ENCODE measurements at regions not wholly inside any gene's neighbourhood (a gene's known extent, or its start where the extent isn't known, plus 50 kb on each side); places are given as distances from the start of the nearest gene placed in this dataset.

GRCh38 chr3:166127969-166128368 lies 290.7 kb upstream of the BCHE start:
- H3K36me3 ChIP-seq (ENCODE audit: control insufficient read depth, insufficient read depth, low read length), result no peaks in the 10 kb centered on the region

More at GRCh38 chr3:166127969-166128368, 290.7 kb upstream of the BCHE start:
- no peak overlapping the region for H2BK120ac ChIP-seq (ENCODE audit: low read depth, low read length)
- H2BK15ac ChIP-seq (ENCODE audit: low read depth, low read length), result no peak overlapping the region
- H3K56ac ChIP-seq (ENCODE audit: extremely low read depth, insufficient read depth, low read length), result no peak overlapping the region
- H4K5ac ChIP-seq (ENCODE audit: low read depth, low read length), result no peak overlapping the region
- no CpG with 5 or more reads among the region's 1 CpG for WGBS, 2 experiments (ENCODE audit: extremely low coverage in 2 of 2, insufficient read length in 1 of 2)
- no peak overlapping the region for H4K91ac ChIP-seq (ENCODE audit: insufficient read depth, low read depth, low read length)
- intact Hi-C loops (cut with micrococcal nuclease) (no loop called here), dilution Hi-C loops (cut with HindIII; ENCODE audit: low sequenced_read_pairs, unreplicated experiment) (no loop called here), in situ Hi-C loops (cut with MboI; ENCODE audit: low sequenced_read_pairs) (no loop called here)
- DNase-seq (no peak), ATAC-seq (ENCODE audit: low read depth) (no peak)
- H2BK5ac ChIP-seq (ENCODE audit: low read depth, low read length, poor library complexity, severe bottlenecking), result no peak overlapping the region
- no peak overlapping the region for H2AK9ac ChIP-seq (replicated peaks; ENCODE audit: low read depth, low read length, poor library complexity)
- no peak overlapping the region for H3K14ac ChIP-seq (replicated peaks; ENCODE audit: low read depth, low read length)
- ChIA-PET CTCF (interaction anchor here (0.5 kb wide), 1 partner anchor 50 kb away, joined by 3 read pairs; no protein-coding TSS in a partner anchor), POLR2A (ENCODE audit: unreplicated experiment) (no interaction called here)
- H3K79me1 ChIP-seq (ENCODE audit: low read depth in 1 of 2, low read length in 2 of 2), result no peaks in the 10 kb centered on the region
- TF ChIP-seq USF2 (IDR thresholded peaks at IDR 0.05; ENCODE audit: low read depth, low read length) (no peak), RCOR1 (IDR thresholded peaks at IDR 0.05; ENCODE audit: insufficient replicate concordance, low read length) (no peak), CEBPB (IDR thresholded peaks at IDR 0.05; ENCODE audit: low read depth, low read length) (no peak), POLR2A (IDR thresholded peaks at IDR 0.05; ENCODE audit: low read depth, low read length) (no peak), CHD1 (IDR thresholded peaks at IDR 0.05; ENCODE audit: low read depth, low read length) (no peak), MAZ (IDR thresholded peaks at IDR 0.05; ENCODE audit: borderline replicate concordance, low read depth, low read length) (no peak), MXI1 (IDR thresholded peaks at IDR 0.05; ENCODE audit: borderline replicate concordance, low read depth, low read length) (no peak), RFX5 (IDR thresholded peaks at IDR 0.05; ENCODE audit: low read depth, low read length) (no peak), NFE2L2 (IDR thresholded peaks at IDR 0.05; ENCODE audit: low read depth, low read length) (no peak), FOS (IDR thresholded peaks at IDR 0.05; ENCODE audit: low read depth, low read length) (no peak), SMC3 (IDR thresholded peaks at IDR 0.05; ENCODE audit: low read depth, low read length) (no peak), MAFK (IDR thresholded peaks at IDR 0.05; ENCODE audit: low read depth, low read length) (no peak), CTCF (conservative IDR thresholded peaks at IDR 0.05; ENCODE audit: low read depth, low read length) (no peak), RAD21 (IDR thresholded peaks at IDR 0.05; ENCODE audit: low read length) (no peak), ELK1 (IDR thresholded peaks at IDR 0.05; ENCODE audit: borderline replicate concordance, low read depth, low read length) (no peak), BHLHE40 (IDR thresholded peaks at IDR 0.05; ENCODE audit: low read depth, low read length) (no peak)
- no peak overlapping the region for H3K27ac ChIP-seq (ENCODE audit: insufficient read depth, low read length)
- no peak overlapping the region for H3K4ac ChIP-seq (ENCODE audit: low read depth, low read length)
- no peaks in the 10 kb centered on the region for H3K27me3 ChIP-seq (ENCODE audit: control insufficient read depth, insufficient read depth, low read length)
- no TSS peak for BruUV-seq (replicated peaks)
- no peak overlapping the region for H3K18ac ChIP-seq (ENCODE audit: low read depth, low read length)
- no peak overlapping the region for H3K4me3 ChIP-seq (ENCODE audit: insufficient read depth, low read depth, low read length)
- no peak overlapping the region for H4K8ac ChIP-seq (ENCODE audit: low read depth in 2 of 2, low read length in 2 of 2)
- no peak overlapping the region for H2AFZ ChIP-seq (replicated peaks; ENCODE audit: low read length, poor library complexity)
- no peaks in the 10 kb centered on the region for H3K4me1 ChIP-seq (ENCODE audit: control insufficient read depth, insufficient read depth, low read length)
- no peaks in the 10 kb centered on the region for H4K20me1 ChIP-seq (ENCODE audit: insufficient read depth, low read length)
- H2BK20ac ChIP-seq (ENCODE audit: low read depth, low read length), result no peak overlapping the region
- H3K9me1 ChIP-seq (ENCODE audit: insufficient read depth, low read length), result no peaks in the 10 kb centered on the region
- no peak overlapping the region for H3K4me2 ChIP-seq (ENCODE audit: low read depth, low read length)
- 0 out of 2 replicates have a peak, but pooled peaks cover 2% of the 10 kb centered on the region for H3K9me3 ChIP-seq (ENCODE audit: control insufficient read depth, insufficient read depth, low read length)
- no peak overlapping the region for H3K23ac ChIP-seq (ENCODE audit: low read depth, low read length)
- no peak overlapping the region for H2AK5ac ChIP-seq (ENCODE audit: low read depth, low read length)
- no peak overlapping the region for H3K9ac ChIP-seq (ENCODE audit: low read depth, low read length)

Measured in IMR-90 (cell line).